ENCODE measurements at regions not wholly inside any gene's neighbourhood (a gene's known extent, or its start where the extent isn't known, plus 50 kb on each side); places are given as distances from the start of the nearest gene placed in this dataset.

GRCh38 chr4:20196476-20196875 lies 55.2 kb upstream of the SLIT2 start:
- no peak for TF ChIP-seq CTCF (IDR thresholded peaks at IDR 0.05; ENCODE audit: insufficient read depth, low read length, poor library complexity, severe bottlenecking)
- no peak for TF ChIP-seq EZH2phosphoT487 (conservative IDR thresholded peaks at IDR 0.05; ENCODE audit: low read length)

All from SU-DHL-6 (cell line).